Cardiac muscle cell (in vitro differentiated cells and primary cell): ENCODE measurements at regions not wholly inside any gene's neighbourhood (a gene's known extent, or its start where the extent isn't known, plus 50 kb on each side); places are given as distances from the start of the nearest gene placed in this dataset.
A peak's percentile ranks its signal among the peaks of the same experiment; 100 is the strongest.
"Not testable (repeated sequence)": the region's sequence is repeated elsewhere in the genome, so short reads cannot be mapped to it uniquely, and the experiment has no call there.

Experiments
- DNase-seq, 2 donors: peaks; one replicate each; pipeline versions ENCODE4 v3.0.0 to v3.0.0-alpha.2; 2010 to 2017; ENCODE audit warnings: low read depth in 1 of 2, low spot score in 1 of 2
- H3K27ac ChIP-seq: fragments of 200-600 bp; sonication (generic); 2 replicates; pipeline ENCODE4 v1.5.1; 2016
- H3K27me3 ChIP-seq: fragments of 200-600 bp; sonication (generic); 2 replicates; pipeline ENCODE4 v1.6.0; 2016; ENCODE audit warnings: control low read depth
- H3K36me3 ChIP-seq: fragments of 200-600 bp; sonication (generic); 2 replicates; pipeline ENCODE4 v1.5.1; 2016; ENCODE audit warnings: control low read depth
- H3K4me1 ChIP-seq: fragments of 200-600 bp; sonication (generic); 2 replicates; pipeline ENCODE4 v1.8.1; 2017; ENCODE audit warnings: low read depth, mild to moderate bottlenecking, mixed run types
- H3K4me3 ChIP-seq: fragments of 200-600 bp; sonication (generic); 2 replicates; pipeline ENCODE4 v1.5.1; 2016; ENCODE audit warnings: mild to moderate bottlenecking
- H3K9me3 ChIP-seq: fragments of 200-600 bp; sonication (generic); 2 replicates; pipeline ENCODE4 v1.5.1; 2017; ENCODE audit warnings: low read depth, mild to moderate bottlenecking, control low read depth
- TF ChIP-seq, protein P1 (sequence below): IDR thresholded peaks from 2 replicates; pipeline ENCODE4 v1.5.1; 2012; ENCODE audit warnings: low read depth, mild to moderate bottlenecking, low read length

DNA sequence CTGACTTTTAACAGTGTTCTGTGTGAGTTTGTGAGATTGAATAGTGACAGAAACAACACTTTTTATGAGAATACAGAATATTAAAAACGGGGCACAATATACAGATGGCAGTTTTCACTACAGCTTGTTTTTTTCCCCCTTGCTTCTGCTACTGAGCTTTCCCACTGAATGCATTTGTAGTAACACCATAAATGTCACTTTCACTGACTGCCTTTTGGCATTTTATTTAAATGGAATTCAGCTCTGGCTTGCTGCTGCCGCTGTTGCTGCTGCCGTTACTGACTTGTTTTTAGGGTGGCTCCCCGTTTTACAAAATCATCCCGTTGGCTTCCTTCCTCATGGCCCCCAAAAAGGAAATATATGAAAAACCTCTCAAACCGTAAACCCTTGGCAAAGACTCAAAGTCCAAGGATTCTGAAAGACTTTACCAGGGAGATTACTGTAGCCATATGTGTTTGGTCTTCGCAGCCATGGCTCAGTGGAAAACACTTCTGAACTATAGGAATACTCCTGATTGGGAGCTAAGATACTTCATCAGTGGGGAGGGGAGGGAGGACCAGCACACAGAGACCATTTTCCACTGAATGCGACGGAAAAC lies 151.0 kb downstream of the NUF2 start:
- Histone ChIP-seq H3K4me1 (peaks cover 33% of the 10 kb centered on the region), H3K4me3 (no peak overlapping the region), H3K27ac (peak overlapping the region; percentile 88), H3K9me3 (no peaks in the 10 kb centered on the region), H3K36me3 (no peaks in the 10 kb centered on the region), H3K27me3 (no peaks in the 10 kb centered on the region)
- DNase-seq, result peak in 1 of 2 donors; percentile 17
- TF ChIP-seq, protein P1, sequence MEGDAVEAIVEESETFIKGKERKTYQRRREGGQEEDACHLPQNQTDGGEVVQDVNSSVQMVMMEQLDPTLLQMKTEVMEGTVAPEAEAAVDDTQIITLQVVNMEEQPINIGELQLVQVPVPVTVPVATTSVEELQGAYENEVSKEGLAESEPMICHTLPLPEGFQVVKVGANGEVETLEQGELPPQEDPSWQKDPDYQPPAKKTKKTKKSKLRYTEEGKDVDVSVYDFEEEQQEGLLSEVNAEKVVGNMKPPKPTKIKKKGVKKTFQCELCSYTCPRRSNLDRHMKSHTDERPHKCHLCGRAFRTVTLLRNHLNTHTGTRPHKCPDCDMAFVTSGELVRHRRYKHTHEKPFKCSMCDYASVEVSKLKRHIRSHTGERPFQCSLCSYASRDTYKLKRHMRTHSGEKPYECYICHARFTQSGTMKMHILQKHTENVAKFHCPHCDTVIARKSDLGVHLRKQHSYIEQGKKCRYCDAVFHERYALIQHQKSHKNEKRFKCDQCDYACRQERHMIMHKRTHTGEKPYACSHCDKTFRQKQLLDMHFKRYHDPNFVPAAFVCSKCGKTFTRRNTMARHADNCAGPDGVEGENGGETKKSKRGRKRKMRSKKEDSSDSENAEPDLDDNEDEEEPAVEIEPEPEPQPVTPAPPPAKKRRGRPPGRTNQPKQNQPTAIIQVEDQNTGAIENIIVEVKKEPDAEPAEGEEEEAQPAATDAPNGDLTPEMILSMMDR, result no peak

DNA sequence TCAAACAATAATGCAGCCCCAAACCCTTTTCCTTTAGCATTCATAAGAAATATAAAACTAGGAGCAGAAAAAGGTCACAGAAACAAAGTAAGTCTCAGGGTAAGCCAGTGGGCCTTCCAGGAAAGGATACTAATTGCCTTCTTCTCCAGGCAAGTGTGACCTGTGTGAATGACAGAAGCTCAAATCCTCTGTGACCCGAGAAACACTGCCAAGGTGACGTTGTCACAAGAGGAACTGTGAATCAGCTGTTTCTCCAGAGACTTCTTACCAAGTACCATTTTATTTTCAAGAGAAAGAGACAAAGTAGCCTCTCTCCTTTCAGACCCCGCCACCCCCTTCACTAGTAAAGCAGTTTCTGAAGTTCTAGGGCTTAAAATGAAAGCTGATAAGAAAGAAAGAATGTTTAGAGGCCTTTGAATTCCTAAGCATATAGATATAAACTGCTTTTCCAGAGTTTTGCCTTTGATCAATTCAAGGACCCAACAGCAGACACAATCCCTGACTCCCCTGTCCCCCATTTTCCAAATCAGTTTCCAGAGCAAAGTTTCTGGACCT lies 155.6 kb downstream of the NUF2 start:
- Histone ChIP-seq H3K36me3 (no peaks in the 10 kb centered on the region), H3K4me3 (no peak overlapping the region), H3K27ac (peak overlapping the region; percentile 90), H3K4me1 (peaks cover 30% of the 10 kb centered on the region), H3K9me3 (no peaks in the 10 kb centered on the region), H3K27me3 (no peaks in the 10 kb centered on the region)
- TF ChIP-seq, protein P1, result no peak
- DNase-seq, result peak in 1 of 2 donors; percentile 49

DNA sequence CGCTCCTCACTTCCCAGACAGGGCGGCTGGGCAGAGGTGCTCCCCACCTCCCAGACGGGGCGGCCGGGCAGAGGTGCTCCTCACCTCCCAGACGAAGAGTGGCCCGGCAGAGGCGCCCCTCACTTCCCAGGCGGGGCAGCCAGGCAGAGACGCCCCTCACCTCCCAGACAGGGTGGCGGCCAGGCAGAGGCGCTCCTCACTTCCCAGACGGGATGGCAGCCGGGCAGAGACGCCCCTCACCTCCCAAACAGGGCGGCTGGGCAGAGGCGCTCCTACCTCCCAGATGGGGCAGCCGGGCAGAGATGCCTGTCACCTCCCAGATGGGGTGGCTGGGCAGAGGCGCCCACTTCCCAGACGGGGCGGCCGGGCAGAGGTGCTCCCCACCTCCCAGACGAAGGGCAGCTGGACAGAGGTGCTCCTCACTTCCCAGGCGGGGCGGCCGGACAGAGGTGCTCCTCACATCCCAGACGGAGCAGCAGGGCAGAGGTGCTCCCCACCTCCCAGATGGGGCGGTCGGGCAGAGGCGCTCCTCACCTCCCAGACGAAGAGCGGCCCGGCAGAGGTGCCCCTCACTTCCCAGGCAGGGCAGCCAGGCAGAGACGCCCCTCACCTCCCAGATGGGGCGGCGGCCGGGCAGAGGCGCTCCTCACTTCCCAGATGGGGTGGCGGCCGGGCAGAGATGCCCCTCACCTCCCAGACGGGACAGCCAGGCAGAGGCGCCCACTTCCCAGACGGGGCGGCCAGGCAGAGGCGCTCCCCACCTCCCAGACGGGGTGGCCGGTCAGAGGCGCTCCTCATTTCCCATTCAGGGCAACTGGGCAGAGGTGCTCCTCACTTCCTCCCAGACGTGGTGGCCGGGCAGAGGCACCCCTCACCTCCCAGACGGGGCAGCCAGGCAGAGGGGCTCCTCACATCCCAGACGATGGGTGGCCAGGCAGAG lies 176.9 kb downstream of the NUF2 start:
- H3K27ac ChIP-seq, H3K4me1 ChIP-seq, H3K27me3 ChIP-seq, H3K9me3 ChIP-seq, H3K36me3 ChIP-seq, H3K4me3 ChIP-seq, DNase-seq: not testable (repeated sequence)

DNA sequence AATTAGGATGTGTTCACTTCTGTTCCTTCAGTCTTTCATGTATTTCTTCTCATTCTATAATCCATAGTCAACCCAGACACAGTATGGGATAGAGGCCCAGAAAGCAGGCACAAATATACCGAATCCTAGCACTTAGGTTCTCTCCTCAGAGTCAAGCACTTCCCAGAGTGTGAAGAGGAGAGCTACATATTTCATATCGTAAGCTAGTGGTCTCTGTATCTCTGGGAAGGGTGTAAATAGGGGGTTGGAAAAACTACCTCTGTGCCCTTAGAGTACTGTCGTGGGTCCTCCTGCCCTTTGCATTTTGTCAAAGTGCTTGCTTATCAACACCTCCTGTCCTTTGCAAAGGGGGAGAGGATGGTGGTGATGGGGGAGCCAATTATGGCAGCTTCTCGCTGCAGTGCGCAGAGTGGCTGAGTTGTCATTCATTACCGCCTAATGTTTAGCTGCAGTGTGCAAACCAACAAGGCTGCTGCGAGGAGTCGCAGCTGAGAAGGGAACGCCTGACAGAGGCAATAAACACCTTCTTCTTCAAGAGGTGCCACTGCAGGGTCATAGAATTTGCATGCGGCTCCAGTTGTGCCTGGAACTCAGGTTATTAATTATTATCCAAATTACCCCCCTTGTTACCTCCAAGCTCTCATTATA lies 182.7 kb downstream of the NUF2 start:
- Histone ChIP-seq H3K4me3 (no peak overlapping the region), H3K27ac (no peak overlapping the region), H3K9me3 (no peaks in the 10 kb centered on the region), H3K36me3 (no peaks in the 10 kb centered on the region), H3K4me1 (no peaks in the 10 kb centered on the region), H3K27me3 (no peaks in the 10 kb centered on the region)
- no peak for DNase-seq
- TF ChIP-seq, protein P1, result no peak

DNA sequence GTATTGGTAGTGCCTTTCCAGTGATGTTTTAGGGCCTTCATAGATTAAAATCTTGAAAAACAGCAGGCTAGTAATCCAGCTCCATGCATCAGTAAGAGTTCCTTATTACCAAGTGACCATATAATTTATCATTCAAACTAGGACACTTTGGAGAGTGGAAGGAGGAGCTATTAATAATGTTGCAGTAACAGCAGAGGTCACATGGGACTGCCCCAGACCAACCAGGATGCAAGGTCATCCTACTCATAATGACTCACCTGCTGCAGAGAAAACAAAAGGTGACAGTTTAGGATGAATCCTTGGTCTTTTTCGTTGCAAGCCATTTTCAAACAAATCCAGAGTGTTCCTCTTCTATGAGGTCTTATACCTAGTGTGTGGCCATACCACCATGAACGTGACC lies 187.4 kb downstream of the NUF2 start:
- TF ChIP-seq, protein P1, result no peak

More for the DNA sequence above, 187.4 kb downstream of the NUF2 start:
- H3K27ac ChIP-seq, result no peak overlapping the region
- H3K9me3 ChIP-seq, result no peaks in the 10 kb centered on the region
- H3K27me3 ChIP-seq, result no peaks in the 10 kb centered on the region
- H3K4me3 ChIP-seq, result no peak overlapping the region
- no peak for DNase-seq
- no peaks in the 10 kb centered on the region for H3K36me3 ChIP-seq
- H3K4me1 ChIP-seq, result no peaks in the 10 kb centered on the region
